Glomerular visceral epithelial cell (primary cell): ENCODE measurements at regions not wholly inside any gene's neighbourhood (a gene's known extent, or its start where the extent isn't known, plus 50 kb on each side); places are given as distances from the start of the nearest gene placed in this dataset.

Experiments
- DNase-seq: peaks from one replicate; pipeline ENCODE4 v3.0.0-alpha.2; 2016; ENCODE audit errors: extremely low spot score

GRCh38 chr18:45227001-45227742, 388.1 kb upstream of the SLC14A2 start:
- no peak for DNase-seq

- no peak for DNase-seq
These were observed 386.4 kb upstream of the SLC14A2 start for GRCh38 chr18:45228796-45229388.

- no peak for DNase-seq
These were observed 383.7 kb upstream of the SLC14A2 start for GRCh38 chr18:45231617-45232016.

GRCh38 chr18:45232061-45232460, 383.2 kb upstream of the SLC14A2 start:
- no peak for DNase-seq

GRCh38 chr18:45236676-45237075, 378.6 kb upstream of the SLC14A2 start:
- no peak for DNase-seq

- no peak for DNase-seq
These were observed 377.8 kb upstream of the SLC14A2 start for GRCh38 chr18:45237343-45238098.

- DNase-seq: no peak
These were observed 374.0 kb upstream of the SLC14A2 start for GRCh38 chr18:45241271-45241670.

GRCh38 chr18:45241982-45242565, 373.2 kb upstream of the SLC14A2 start:
- DNase-seq: no peak

- no peak for DNase-seq
These were observed 371.8 kb upstream of the SLC14A2 start for GRCh38 chr18:45243340-45244110.

- no peak for DNase-seq
These were observed 370.2 kb upstream of the SLC14A2 start for GRCh38 chr18:45245091-45245511.

GRCh38 chr18:45248240-45248903, 366.9 kb upstream of the SLC14A2 start:
- DNase-seq: no peak

- no peak for DNase-seq
These were observed 366.0 kb upstream of the SLC14A2 start for GRCh38 chr18:45249246-45249661.

- no peak for DNase-seq
These were observed 364.8 kb upstream of the SLC14A2 start for GRCh38 chr18:45250479-45250878.

- no peak for DNase-seq
These were observed 364.0 kb upstream of the SLC14A2 start for GRCh38 chr18:45251236-45251635.

- no peak for DNase-seq
These were observed 362.8 kb upstream of the SLC14A2 start for GRCh38 chr18:45252474-45252873.

GRCh38 chr18:45253056-45253565, 362.2 kb upstream of the SLC14A2 start:
- DNase-seq: no peak

- no peak for DNase-seq
These were observed 361.1 kb upstream of the SLC14A2 start for GRCh38 chr18:45253973-45254708.

GRCh38 chr18:45254709-45255082, 360.6 kb upstream of the SLC14A2 start:
- no peak for DNase-seq

- DNase-seq: peak; percentile 79
These were observed 359.9 kb upstream of the SLC14A2 start for GRCh38 chr18:45255197-45255890.

GRCh38 chr18:45260125-45260524, 355.2 kb upstream of the SLC14A2 start:
- no peak for DNase-seq
